HG03460 (cell line): ENCODE measurements at regions not wholly inside any gene's neighbourhood (a gene's known extent, or its start where the extent isn't known, plus 50 kb on each side); places are given as distances from the start of the nearest gene placed in this dataset.
"Not testable (repeated sequence)": the region's sequence is repeated elsewhere in the genome, so short reads cannot be mapped to it uniquely, and the experiment has no call there.

Experiments used
- ATAC-seq: cut with Tn5 transposase; IDR thresholded peaks from one replicate; pipeline ENCODE4 v1.9.1; 2021; ENCODE audit not compliant: unreplicated experiment

- ATAC-seq, result no peak
Observed at GRCh38 chr3:95673215-95673614, 1141.2 kb upstream of the EPHA6 start.

GRCh38 chr3:95705786-95706418, 1108.5 kb upstream of the EPHA6 start:
- ATAC-seq, result no peak

DNA sequence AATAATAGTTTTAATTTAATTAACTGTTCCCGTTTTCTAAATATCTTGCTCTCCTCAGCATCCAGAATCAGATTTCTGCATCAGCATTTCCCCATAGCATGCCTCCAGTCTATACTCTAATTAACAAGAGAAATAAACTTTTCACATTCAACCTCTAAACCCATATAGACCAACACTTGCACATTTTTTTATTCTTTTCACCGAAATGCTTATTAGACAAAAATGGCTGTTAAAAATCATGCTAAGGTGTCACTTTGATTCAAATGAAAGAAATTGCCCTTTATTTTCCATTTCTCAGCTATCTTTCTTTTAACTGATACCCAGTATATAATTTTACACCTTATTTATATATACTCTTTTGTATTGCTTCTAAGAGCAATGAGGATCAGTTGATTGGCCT, 1107.1 kb upstream of the EPHA6 start:
- ATAC-seq, result no peak

GRCh38 chr3:95710684-95711083, 1103.7 kb upstream of the EPHA6 start:
- ATAC-seq, result no peak

DNA sequence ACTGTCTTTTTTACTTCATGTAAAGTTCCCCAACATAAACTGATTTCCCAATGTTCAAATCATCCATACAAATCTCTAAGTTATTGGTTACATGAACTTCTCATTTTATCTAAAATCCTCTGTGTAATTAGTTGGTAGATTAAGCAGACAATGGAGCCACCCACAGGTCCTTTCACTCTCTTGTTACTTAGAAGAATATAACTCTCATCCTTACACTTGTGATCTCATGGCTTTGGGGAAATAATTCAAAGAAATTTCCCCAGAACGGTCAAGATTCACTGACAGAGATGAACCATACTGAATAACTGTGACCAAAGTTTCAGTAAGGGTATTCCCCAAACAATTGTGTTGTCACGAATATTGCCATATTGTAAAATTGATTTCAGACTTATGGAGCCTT, 1102.6 kb upstream of the EPHA6 start:
- ATAC-seq, result no peak

DNA sequence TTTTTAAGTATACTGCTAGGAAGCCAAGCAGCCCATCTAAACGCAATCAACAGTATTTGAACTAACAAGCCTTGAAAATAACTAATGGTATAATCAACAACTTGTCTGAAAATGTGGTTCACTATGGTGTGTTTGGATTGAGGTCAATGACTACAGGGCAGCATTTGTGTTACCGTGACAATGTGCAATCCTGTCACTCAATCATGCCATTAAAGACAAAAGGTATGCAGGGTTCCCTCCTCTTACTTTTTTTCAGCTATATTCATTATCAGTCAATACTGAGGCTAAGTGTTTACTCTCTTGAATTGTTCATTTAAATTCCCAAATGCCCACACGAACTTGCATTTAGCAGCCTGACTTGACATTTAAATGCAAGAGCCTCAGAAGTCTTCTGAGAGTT, 1099.3 kb upstream of the EPHA6 start:
- ATAC-seq, result no peak

DNA sequence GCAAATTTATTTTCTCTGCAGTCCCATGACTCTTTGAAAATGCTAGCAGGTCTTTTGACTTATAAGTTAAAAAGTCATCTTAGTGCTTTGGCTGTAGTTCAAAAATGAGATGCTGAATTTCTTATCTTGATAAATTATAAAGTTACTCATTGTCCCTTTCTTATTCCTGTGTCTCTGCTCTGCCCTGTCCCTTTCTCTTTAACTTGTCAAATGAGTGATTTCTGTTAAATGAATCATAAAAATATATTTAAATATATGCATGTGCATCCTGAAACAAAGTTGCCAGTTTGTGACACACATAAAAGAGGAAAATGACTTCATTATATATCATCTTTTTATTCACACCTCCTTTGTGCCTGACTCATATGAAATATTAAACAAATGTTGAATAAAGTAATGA, 1097.3 kb upstream of the EPHA6 start:
- ATAC-seq, result no peak

GRCh38 chr3:95718168-95718567, 1096.2 kb upstream of the EPHA6 start:
- no peak for ATAC-seq

GRCh38 chr3:95719481-95719880, 1094.9 kb upstream of the EPHA6 start:
- ATAC-seq, result no peak

DNA sequence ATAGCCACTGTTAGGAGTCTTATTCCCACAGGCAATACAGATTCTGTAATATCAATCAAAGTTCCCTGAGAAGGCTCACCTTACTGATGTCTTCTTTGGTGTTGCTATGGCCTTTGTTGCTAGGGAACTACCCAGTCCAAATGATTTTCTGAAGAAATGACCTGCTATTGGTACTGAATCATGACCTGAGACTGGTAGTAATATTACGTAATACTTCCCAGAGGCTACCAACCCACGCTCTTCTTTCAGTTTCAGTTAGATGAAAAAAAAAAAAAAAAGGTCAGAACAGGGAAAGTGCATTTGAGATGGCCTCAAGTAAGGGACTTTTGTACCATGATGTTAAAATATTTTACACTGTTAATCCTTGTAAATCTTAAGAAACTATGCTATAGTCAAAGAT, 1092.5 kb upstream of the EPHA6 start:
- ATAC-seq, result peak; percentile 87

- ATAC-seq, result no peak
Observed at GRCh38 chr3:95725770-95726169, 1088.6 kb upstream of the EPHA6 start.

GRCh38 chr3:95731753-95732152, 1082.6 kb upstream of the EPHA6 start:
- ATAC-seq, result no peak

DNA sequence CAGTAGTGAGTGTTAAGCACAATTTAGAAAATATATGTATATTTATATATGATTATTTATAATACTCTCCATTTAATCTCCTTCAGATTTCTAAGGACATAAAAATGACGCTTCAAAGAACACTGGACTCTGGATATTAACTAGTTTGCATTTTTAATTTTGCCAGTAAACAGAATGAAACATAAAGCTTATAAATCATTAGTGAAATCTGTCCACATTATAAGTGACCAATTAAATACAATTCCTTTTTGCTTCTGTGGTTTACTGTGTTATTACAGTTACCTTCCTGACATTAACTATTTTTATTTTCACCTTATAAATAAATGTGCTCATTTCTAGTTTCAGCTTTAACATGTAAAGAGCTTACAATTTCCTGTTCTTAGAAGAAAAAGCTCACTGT, 1081.1 kb upstream of the EPHA6 start:
- ATAC-seq, result no peak

DNA sequence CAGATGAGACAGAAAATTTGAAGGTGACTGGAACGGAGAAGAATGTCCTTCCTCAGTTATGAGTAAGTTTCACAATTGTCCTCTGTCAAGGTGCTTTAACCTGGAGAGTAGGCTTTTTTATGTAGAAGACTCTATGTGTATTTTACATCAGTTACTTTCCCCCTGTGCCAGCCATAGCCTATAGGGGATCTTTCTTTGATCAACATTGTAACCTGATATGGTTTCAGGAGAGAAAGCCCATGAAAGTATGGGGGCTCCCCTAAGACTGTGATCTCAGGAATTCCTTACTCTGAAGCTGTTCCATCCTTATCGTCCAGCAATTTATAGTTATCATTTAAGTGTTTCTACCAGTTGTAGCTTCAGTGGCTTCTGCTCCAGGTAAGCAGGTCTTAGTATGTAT, 1076.3 kb upstream of the EPHA6 start:
- ATAC-seq, result no peak

DNA sequence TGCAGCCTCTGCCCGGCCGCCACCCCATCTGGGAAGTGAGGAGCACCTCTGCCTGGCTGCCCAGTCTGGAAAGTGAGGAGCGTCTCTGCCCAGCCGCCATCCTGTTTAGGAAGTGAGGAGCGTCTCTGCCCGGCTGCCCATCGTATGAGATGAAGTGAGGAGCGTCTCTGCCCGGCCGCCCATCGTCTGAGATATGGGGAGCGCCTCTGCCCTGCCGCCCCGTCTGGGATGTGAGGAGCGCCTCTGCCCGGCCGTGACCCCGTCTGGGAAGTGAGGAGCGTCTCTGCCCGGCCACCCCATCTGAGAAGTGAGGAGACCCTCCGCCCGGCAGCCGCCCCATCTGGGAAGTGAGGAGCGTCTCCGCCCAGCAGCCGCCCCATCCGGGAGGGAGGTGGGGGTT, 1069.5 kb upstream of the EPHA6 start:
- not testable (repeated sequence) for ATAC-seq

GRCh38 chr3:95750097-95750496, 1064.3 kb upstream of the EPHA6 start:
- no peak for ATAC-seq

DNA sequence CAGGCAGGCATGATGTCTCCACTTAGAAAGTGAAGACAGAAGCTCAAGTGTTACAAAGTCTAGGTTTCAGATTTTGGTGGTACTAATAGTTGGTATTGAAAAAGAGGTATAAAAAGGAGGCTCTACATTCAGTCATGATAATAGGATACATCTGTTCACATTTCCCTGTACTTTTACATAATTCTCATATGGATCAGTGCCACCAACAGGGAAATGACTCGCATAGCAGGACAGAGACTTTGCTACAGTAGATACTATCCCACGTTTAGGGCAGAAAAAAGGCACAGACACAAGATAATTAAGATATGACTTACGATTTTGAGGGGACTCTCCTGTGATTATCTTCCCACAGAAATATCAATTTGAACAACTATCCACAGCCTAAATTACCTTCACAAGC, 1062.9 kb upstream of the EPHA6 start:
- ATAC-seq, result no peak

DNA sequence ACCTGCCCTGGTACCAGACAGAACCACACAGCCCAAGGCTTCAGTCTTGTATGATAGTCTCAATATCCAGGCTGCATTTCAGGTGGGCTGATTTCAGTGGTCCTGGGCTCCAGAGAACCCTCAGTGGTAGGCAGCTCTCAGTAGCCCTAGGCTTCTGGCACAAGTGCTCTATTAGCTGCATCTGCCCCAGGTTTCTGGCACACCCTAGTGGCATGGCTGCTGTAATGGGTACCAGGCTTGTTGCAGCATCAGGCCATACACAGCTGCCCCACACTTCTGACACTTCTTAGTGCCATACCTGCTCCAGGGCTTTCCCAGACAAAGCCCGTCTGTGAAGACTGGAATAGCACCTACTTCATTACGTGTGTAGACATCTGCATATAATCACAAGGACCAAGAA, 1062.2 kb upstream of the EPHA6 start:
- ATAC-seq, result no peak

DNA sequence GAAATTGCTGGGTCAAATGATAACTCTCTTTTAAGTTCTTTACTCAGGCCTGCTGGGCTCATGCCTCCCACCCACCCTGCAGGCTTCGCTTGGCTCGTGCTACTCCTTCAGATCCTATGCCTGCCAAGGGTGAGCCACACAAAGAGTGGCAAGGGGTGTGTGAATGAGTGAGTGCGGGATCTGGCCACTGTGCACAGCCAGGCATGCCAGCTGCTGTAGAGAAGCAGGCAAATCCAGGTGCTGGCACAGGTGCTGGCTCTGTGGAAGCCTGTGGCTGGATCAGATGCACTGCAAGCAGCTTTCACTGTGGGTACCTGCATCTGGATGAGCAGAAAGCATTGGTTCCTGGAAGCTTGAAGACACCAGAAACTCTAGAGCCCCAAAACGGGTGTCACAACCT, 1055.7 kb upstream of the EPHA6 start:
- no peak for ATAC-seq

DNA sequence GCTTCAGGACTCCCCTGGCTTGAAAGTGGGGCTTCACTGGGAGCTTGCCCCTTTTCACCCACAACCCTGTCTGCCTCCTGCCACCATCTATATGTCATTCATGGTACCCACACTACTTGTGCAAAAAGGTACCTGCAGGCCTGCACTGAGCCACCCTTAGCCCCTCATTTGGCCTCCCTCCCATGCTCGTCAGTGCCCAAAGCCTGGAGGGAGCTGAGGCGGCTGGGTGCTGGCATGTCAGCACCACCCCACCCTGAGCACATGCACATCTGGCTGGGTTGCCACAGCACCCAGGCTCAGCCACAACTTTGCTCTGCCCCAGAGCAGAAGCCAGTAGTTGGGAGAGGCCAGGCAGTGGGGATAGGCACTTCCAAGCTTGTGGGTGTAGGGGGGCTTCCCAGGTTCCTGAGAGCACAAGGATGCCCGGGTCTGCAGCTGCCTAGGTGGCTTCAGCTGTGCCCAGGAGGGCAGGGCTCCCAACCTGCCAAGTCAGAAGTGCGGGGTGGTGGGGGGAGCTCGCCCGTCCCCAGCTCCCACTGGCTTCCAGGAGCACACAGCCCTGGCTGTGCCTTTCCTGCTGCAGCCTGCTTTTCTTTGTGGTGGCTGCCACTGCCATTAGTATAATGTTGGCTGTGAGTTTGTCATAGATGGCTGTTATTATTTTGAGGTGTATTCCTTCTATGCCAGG, 1054.6 kb upstream of the EPHA6 start:
- ATAC-seq, result no peak

GRCh38 chr3:95775486-95776094, 1038.8 kb upstream of the EPHA6 start:
- no peak for ATAC-seq

- ATAC-seq, result no peak
Observed at GRCh38 chr3:95781598-95781997, 1032.8 kb upstream of the EPHA6 start.

- no peak for ATAC-seq
Observed at GRCh38 chr3:95789111-95789510, 1025.3 kb upstream of the EPHA6 start.
